IMR-90 (cell line): ENCODE measurements at regions not wholly inside any gene's neighbourhood (a gene's known extent, or its start where the extent isn't known, plus 50 kb on each side); places are given as distances from the start of the nearest gene placed in this dataset.

Source experiments
- ATAC-seq: fragments of 200-7000 bp; cut with Tn5 transposase; 2 replicates; pipeline ENCODE4 v1.9.1; 2020; ENCODE audit warnings: low read depth, mild to moderate bottlenecking, moderate library complexity
- BruUV-seq: library from RNA; stranded (reverse); fragments of 400-500 nt; replicated peaks from 2 replicates; lab custom pipeline; 2021; lab: Mats Ljungman, UMichigan
- CTCF ChIA-PET: fragments of 300-600 bp; formaldehyde crosslinking; extraction: SDS; loops from one replicate; lab custom pipeline; 2021; ENCODE audit warnings: antibody characterized with exemption; lab: Yijun Ruan, JAX
- POLR2A ChIA-PET: fragments of 300-600 bp; sonication (Branson Sonifier 250); formaldehyde crosslinking; loops from one replicate; lab custom pipeline; 2022; ENCODE audit warnings: antibody characterized with exemption; ENCODE audit not compliant: unreplicated experiment; lab: Charles Lee
- DNase-seq: peaks from one replicate; pipeline ENCODE4 v3.0.0; 2013
- H2AFZ ChIP-seq: replicated peaks from 2 replicates; pipeline ENCODE3; 2013; ENCODE audit warnings: low read length, mild to moderate bottlenecking; ENCODE audit not compliant: poor library complexity
- H2AK5ac ChIP-seq: 2 replicates; pipeline ENCODE4 v1.6.1; 2013; ENCODE audit warnings: low read depth, low read length, inconsistent platforms
- H2AK9ac ChIP-seq: replicated peaks from 2 replicates; pipeline ENCODE3; 2013; ENCODE audit warnings: mild to moderate bottlenecking, low read depth, low read length, moderate library complexity; ENCODE audit not compliant: poor library complexity
- H2BK120ac ChIP-seq: 2 replicates; pipeline ENCODE4 v1.6.1; 2013; ENCODE audit warnings: low read depth, low read length, inconsistent platforms
- H2BK15ac ChIP-seq: 3 replicates; pipeline ENCODE4 v1.6.1; 2013; ENCODE audit warnings: low read depth, low read length, inconsistent platforms
- H2BK20ac ChIP-seq: 2 replicates; pipeline ENCODE4 v1.6.1; 2013; ENCODE audit warnings: low read depth, mild to moderate bottlenecking, inconsistent platforms, low read length, moderate library complexity
- H2BK5ac ChIP-seq: 2 replicates; pipeline ENCODE4 v1.6.1; 2013; ENCODE audit warnings: mild to moderate bottlenecking, low read depth, low read length, inconsistent platforms; ENCODE audit not compliant: poor library complexity, severe bottlenecking
- H3K14ac ChIP-seq: replicated peaks from 2 replicates; pipeline ENCODE4 v1.6.1; 2013; ENCODE audit warnings: low read depth, low read length, inconsistent platforms
- H3K18ac ChIP-seq: 2 replicates; pipeline ENCODE4 v1.6.1; 2013; ENCODE audit warnings: low read depth, low read length, control low read depth
- H3K23ac ChIP-seq: 2 replicates; pipeline ENCODE4 v1.6.1; 2013; ENCODE audit warnings: low read depth, low read length, inconsistent platforms
- H3K27ac ChIP-seq: 2 replicates; pipeline ENCODE4 v1.5.1; 2013; ENCODE audit warnings: mild to moderate bottlenecking, control low read depth, low read length; ENCODE audit not compliant: insufficient read depth
- H3K27me3 ChIP-seq: 2 replicates; pipeline ENCODE4 v1.6.1; 2013; ENCODE audit warnings: low read length; ENCODE audit not compliant: control insufficient read depth, insufficient read depth
- H3K36me3 ChIP-seq: 2 replicates; pipeline ENCODE4 v1.6.1; 2013; ENCODE audit warnings: low read length, mixed read lengths; ENCODE audit not compliant: control insufficient read depth, insufficient read depth
- H3K4ac ChIP-seq: 2 replicates; pipeline ENCODE4 v1.6.1; 2013; ENCODE audit warnings: low read depth, low read length, inconsistent platforms
- H3K4me1 ChIP-seq: 2 replicates; pipeline ENCODE4 v1.6.1; 2013; ENCODE audit warnings: low read length, mixed read lengths; ENCODE audit not compliant: control insufficient read depth, insufficient read depth
- H3K4me2 ChIP-seq: 2 replicates; pipeline ENCODE4 v1.6.1; 2013; ENCODE audit warnings: low read depth, mild to moderate bottlenecking, control low read depth, low read length, moderate library complexity
- H3K4me3 ChIP-seq: 2 replicates; pipeline ENCODE4 v1.5.1; 2013; ENCODE audit warnings: low read depth, mild to moderate bottlenecking, control low read depth, low read length, moderate library complexity; ENCODE audit not compliant: insufficient read depth
- H3K56ac ChIP-seq: 2 replicates; pipeline ENCODE4 v1.6.1; 2013; ENCODE audit warnings: low read length, inconsistent platforms; ENCODE audit not compliant: insufficient read depth; ENCODE audit errors: extremely low read depth
- H3K79me1 ChIP-seq, 2 experiments: 2 replicates each; pipeline ENCODE4 v1.6.1; 2013; ENCODE audit warnings: low read length in 2 of 2, inconsistent platforms in 1 of 2, low read depth in 1 of 2
- H3K9ac ChIP-seq: 2 replicates; pipeline ENCODE4 v1.6.1; 2013; ENCODE audit warnings: low read depth, low read length, control low read depth
- H3K9me1 ChIP-seq: 2 replicates; pipeline ENCODE4 v1.6.1; 2013; ENCODE audit warnings: low read length, inconsistent platforms; ENCODE audit not compliant: insufficient read depth
- H3K9me3 ChIP-seq: 2 replicates; pipeline ENCODE4 v1.6.1; 2013; ENCODE audit warnings: low read length; ENCODE audit not compliant: control insufficient read depth, insufficient read depth
- H4K20me1 ChIP-seq: 2 replicates; pipeline ENCODE4 v1.6.1; 2013; ENCODE audit warnings: low read length, inconsistent platforms; ENCODE audit not compliant: insufficient read depth
- H4K5ac ChIP-seq: 2 replicates; pipeline ENCODE4 v1.6.1; 2013; ENCODE audit warnings: mild to moderate bottlenecking, low read depth, low read length, control low read depth
- H4K8ac ChIP-seq, 2 experiments: 2 replicates each; pipeline ENCODE4 v1.6.1; 2013; ENCODE audit warnings: low read depth in 2 of 2, low read length in 2 of 2, control low read depth in 1 of 2, inconsistent platforms in 1 of 2
- H4K91ac ChIP-seq: 2 replicates; pipeline ENCODE4 v1.6.1; 2013; ENCODE audit warnings: low read depth, low read length, inconsistent platforms; ENCODE audit not compliant: insufficient read depth
- CEBPB ChIP-seq: IDR thresholded peaks from 2 replicates; pipeline ENCODE4 v1.6.1; 2012; ENCODE audit warnings: low read depth, low read length, improper control_type of control experiment
- MAFK ChIP-seq: IDR thresholded peaks from 2 replicates; pipeline ENCODE4 v1.6.1; 2012; ENCODE audit warnings: low read depth, low read length, improper control_type of control experiment
- MAZ ChIP-seq: IDR thresholded peaks from 2 replicates; pipeline ENCODE4 v1.6.1; 2012; ENCODE audit warnings: low read depth, mild to moderate bottlenecking, low read length, improper control_type of control experiment, moderate library complexity, borderline replicate concordance
- NFE2L2 ChIP-seq: fragments of 150-350 bp; IDR thresholded peaks from 2 replicates; pipeline ENCODE4 v1.6.1; 2016; ENCODE audit warnings: low read depth, mild to moderate bottlenecking, low read length
- RAD21 ChIP-seq: IDR thresholded peaks from 2 replicates; pipeline ENCODE4 v1.6.1; 2012; ENCODE audit warnings: low read length, improper control_type of control experiment
- SMC3 ChIP-seq: fragments of 150-350 bp; IDR thresholded peaks from 2 replicates; pipeline ENCODE4 v1.6.1; 2016; ENCODE audit warnings: low read depth, mild to moderate bottlenecking, antibody characterized with exemption, low read length, moderate library complexity
- WGBS, 2 experiments: methylation state at CpG; one replicate each; pipeline versions ENCODE4 v1.1.5 to v1.1.7; 2013; ENCODE audit warnings: missing lambda C conversion rate in 2 of 2; ENCODE audit not compliant: insufficient read length in 1 of 2; ENCODE audit errors: extremely low coverage in 2 of 2; 5-methylcytosine and 5-hydroxymethylcytosine counted together
- dilution Hi-C: fragments of 300-500 bp; cut with HindIII; formaldehyde crosslinking; loops from one replicate; pipeline ENCODE4 v1.14.3; 2018; ENCODE audit warnings: low sequenced_read_pairs; ENCODE audit not compliant: unreplicated experiment
- in situ Hi-C: fragments of 300-500 bp; cut with MboI; formaldehyde crosslinking; loops from 3 replicates; pipeline ENCODE4 v1.14.3; 2019; ENCODE audit warnings: low sequenced_read_pairs, inconsistent platforms, mixed read lengths
- intact Hi-C: fragments of 100-400 bp; cut with micrococcal nuclease; formaldehyde crosslinking; loops from 2 replicates; pipeline ENCODE4 v1.10.0; 2022

GRCh38 chr14:76948976-76949375, 79.5 kb downstream of the IRF2BPL start:
- Histone ChIP-seq H3K27me3 (no peaks in the 10 kb centered on the region), H2AK9ac (no peak overlapping the region), H4K8ac (no peak overlapping the region), H2BK5ac (no peak overlapping the region), H4K91ac (no peak overlapping the region), H3K9ac (no peak overlapping the region), H3K9me1 (peaks cover 21% of the 10 kb centered on the region), H3K79me1 (peaks cover 0 to 14% of the 10 kb centered on the region in 2 experiments; a peak in 1 of 4 replicates), H3K9me3 (no peaks in the 10 kb centered on the region), H3K56ac (no peak overlapping the region), H2AFZ (no peak overlapping the region), H3K4me2 (no peak overlapping the region), H4K5ac (no peak overlapping the region), H3K14ac (no peak overlapping the region), H2BK20ac (peak overlapping the region; percentile 59; the same call in 1 of the 2 replicates), H2BK15ac (no peak overlapping the region), H4K20me1 (no peaks in the 10 kb centered on the region), H3K18ac (no peak overlapping the region), H3K23ac (no peak overlapping the region), H3K4me1 (peaks cover 27% of the 10 kb centered on the region), H3K27ac (no peak overlapping the region), H3K4me3 (no peak overlapping the region), H3K4ac (peak overlapping the region; percentile 33; the same call in 1 of the 2 replicates), H2BK120ac (no peak overlapping the region), H3K36me3 (no peaks in the 10 kb centered on the region), H2AK5ac (0 out of 2 replicates have a peak overlapping the region, but pooled peaks have one; percentile 40)
- DNase-seq (no peak), ATAC-seq (no peak)
- in situ Hi-C loops = no loop called here
- WGBS, 2 experiments = no CpG with 5 or more reads among the region's 6 CpGs
- intact Hi-C loops = no loop called here
- ChIA-PET POLR2A (no interaction called here), CTCF (no interaction called here)
- TF ChIP-seq NFE2L2 (no peak), MAFK (no peak), RAD21 (no peak), CEBPB (no peak), MAZ (no peak), SMC3 (no peak)
- dilution Hi-C loops = no loop called here
- no TSS peak for BruUV-seq
